Pancreas (tissue), 10 donors: ENCODE measurements at regions not wholly inside any gene's neighbourhood (a gene's known extent, or its start where the extent isn't known, plus 50 kb on each side); places are given as distances from the start of the nearest gene placed in this dataset.

Experiments used
- ATAC-seq, 4 donors: fragments of 200-7000 bp; cut with Tn5 transposase; one replicate each; pipeline versions ENCODE4 v1.8.0 to v1.9.1; 2020; ENCODE audit warnings: mild to moderate bottlenecking in 4 of 4, moderate library complexity in 4 of 4
- DNase-seq, 6 donors: peaks; one replicate each; pipeline ENCODE4 v3.0.0-alpha.2; 2020
- FAIRE-seq: peaks from 2 replicates; lab custom pipeline; 2012; peaks lifted over from hg19 to GRCh38; lab: Jason Lieb, UNC
- H3K27ac ChIP-seq, 4 donors: fragments of 200-600 bp; sonication (generic); 1 replicate in 3 of 4; 2 replicates in 1 of 4; pipeline versions ENCODE4 v1.5.0 to v1.8.0; 2020
- H3K27me3 ChIP-seq, 4 donors: fragments of 200-600 bp; one replicate each; pipeline ENCODE4 v1.8.0; 2021
- H3K36me3 ChIP-seq, 3 donors: fragments of 200-600 bp; sonication (generic) in 1 of 3; one replicate each; pipeline versions ENCODE4 v1.5.0 to v1.8.0; 2020 to 2021
- H3K4me1 ChIP-seq, 3 donors: fragments of 200-600 bp; one replicate each; pipeline ENCODE4 v1.8.0; 2021
- H3K4me3 ChIP-seq, 4 donors: fragments of 200-600 bp; sonication (generic) in 2 of 4; one replicate each; pipeline versions ENCODE4 v1.5.0 to v1.8.0; 2020 to 2021
- H3K9me3 ChIP-seq, 4 donors: fragments of 200-600 bp; one replicate each; pipeline ENCODE4 v1.8.0; 2021
- WGBS, 2 donors: extraction: QIAGEN DNeasy Blood & Tissue Kit; methylation state at CpG; one replicate each; pipeline ENCODE4 v1.1.7; 2013; 5-methylcytosine and 5-hydroxymethylcytosine counted together
- intact Hi-C, 3 donors: fragments of 100-400 bp; cut with DNase I; formaldehyde crosslinking; loops; one replicate each; pipeline versions ENCODE4 v1.11.1 to v1.14.2; 2022
- TF ChIP-seq, protein P1 (sequence below), 4 donors: fragments of 200-600 bp; sonication (generic) in 3 of 4; IDR thresholded peaks; one replicate each; pipeline versions ENCODE4 v1.5.0 to v1.8.0; 2021; ENCODE audit warnings: antibody characterized with exemption in 4 of 4
- donor health status: healthy with polysubstance abuse.
- donor health status: DM: no; HTN: no; CAD: no; lungs with moderate emphysema.
- donor health status: DM: no; HTN: no; CAD: no.
- donor health status: control.
- donor health status: control.
- donor health status: Bipolar disorder and iron deficiency.
- donor health status: DM: yes; HTN: yes; CAD: no.
- donor health status: DM: no; HTN: no; CAD: no.
- donor health status: DM: no; HTN: no; CAD: no.
- donor health status: DM: yes; HTN: yes; CAD: no.

DNA sequence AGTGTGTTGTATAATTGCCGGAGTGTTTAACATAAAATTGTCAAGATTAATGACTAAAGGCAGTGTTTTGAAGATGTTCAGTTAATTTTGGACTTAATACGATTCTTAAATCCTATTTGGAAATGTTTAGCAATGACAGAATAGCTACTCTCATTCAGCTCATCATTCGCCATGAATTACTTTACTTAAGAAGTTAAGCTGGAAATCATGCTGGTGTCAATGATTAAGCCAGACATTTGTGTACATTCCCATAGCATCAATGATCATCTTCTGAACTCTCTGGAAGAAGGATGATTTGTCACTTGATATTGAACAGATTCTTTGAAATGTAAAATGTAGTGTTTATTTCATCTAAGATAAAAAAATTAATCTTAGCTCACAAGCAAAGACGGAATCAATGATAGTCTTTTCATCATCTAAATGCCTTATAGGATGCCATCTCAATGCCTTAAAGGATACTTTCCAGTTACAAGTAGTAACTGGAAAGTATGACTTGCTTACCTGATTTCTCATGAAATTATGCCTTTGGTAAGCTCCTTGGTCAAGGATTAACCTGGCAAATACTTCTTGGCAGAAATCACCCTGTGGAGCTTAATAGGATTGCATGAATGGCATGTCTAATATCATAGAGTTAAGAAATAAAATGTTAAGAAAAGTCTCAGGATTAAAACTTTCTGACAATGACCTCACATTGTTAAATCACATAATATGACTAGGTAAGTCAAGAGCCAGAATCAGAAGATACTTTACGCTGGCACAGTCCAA is 515.5 kb upstream of the AGA start:
- Histone ChIP-seq H3K27me3 (no peaks in the 10 kb centered on the region), H3K4me3 (no peak overlapping the region), H3K9me3 (no peaks in the 10 kb centered on the region), H3K36me3 (no peaks in the 10 kb centered on the region), H3K4me1 (no peaks in the 10 kb centered on the region), H3K27ac (no peak overlapping the region)
- ATAC-seq, result no peak
- 58 to 70% methylated on average over 5 of the region's 5 CpGs for WGBS, 2 donors
- no peak for DNase-seq
- no peak for FAIRE-seq
- intact Hi-C loops, result no loop called here
- TF ChIP-seq, protein P1, sequence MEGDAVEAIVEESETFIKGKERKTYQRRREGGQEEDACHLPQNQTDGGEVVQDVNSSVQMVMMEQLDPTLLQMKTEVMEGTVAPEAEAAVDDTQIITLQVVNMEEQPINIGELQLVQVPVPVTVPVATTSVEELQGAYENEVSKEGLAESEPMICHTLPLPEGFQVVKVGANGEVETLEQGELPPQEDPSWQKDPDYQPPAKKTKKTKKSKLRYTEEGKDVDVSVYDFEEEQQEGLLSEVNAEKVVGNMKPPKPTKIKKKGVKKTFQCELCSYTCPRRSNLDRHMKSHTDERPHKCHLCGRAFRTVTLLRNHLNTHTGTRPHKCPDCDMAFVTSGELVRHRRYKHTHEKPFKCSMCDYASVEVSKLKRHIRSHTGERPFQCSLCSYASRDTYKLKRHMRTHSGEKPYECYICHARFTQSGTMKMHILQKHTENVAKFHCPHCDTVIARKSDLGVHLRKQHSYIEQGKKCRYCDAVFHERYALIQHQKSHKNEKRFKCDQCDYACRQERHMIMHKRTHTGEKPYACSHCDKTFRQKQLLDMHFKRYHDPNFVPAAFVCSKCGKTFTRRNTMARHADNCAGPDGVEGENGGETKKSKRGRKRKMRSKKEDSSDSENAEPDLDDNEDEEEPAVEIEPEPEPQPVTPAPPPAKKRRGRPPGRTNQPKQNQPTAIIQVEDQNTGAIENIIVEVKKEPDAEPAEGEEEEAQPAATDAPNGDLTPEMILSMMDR (IDR thresholded peaks at IDR 0.05), result no peak

DNA sequence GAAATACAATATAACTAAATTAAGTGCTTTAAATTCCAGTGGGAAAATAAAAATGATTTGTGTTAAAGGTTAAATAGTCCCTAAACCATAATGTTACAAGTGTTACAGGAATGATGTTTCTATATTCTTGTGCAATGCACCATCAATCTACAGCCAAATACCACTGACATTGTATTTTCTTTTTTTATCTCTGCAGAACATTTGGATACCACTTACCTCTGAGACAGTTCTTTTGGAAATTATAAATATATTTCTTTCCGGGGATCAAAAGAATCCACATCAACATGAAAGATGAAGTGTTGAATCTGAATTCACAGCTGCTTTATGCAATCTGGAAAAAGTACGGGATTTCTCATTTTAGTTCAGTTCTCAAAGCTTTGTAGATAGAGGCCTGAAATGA is 518.3 kb upstream of the AGA start:
- Histone ChIP-seq H3K4me3 (no peak overlapping the region), H3K36me3 (no peaks in the 10 kb centered on the region), H3K27me3 (no peaks in the 10 kb centered on the region), H3K9me3 (no peaks in the 10 kb centered on the region), H3K4me1 (no peaks in the 10 kb centered on the region), H3K27ac (no peak overlapping the region)
- FAIRE-seq (no peak), ATAC-seq (no peak), DNase-seq (no peak)
- TF ChIP-seq, protein P1 (IDR thresholded peaks at IDR 0.05), result no peak
- 75 to 81% methylated on average over 2 of the region's 2 CpGs for WGBS, 2 donors
- intact Hi-C loops, result no loop called here

DNA sequence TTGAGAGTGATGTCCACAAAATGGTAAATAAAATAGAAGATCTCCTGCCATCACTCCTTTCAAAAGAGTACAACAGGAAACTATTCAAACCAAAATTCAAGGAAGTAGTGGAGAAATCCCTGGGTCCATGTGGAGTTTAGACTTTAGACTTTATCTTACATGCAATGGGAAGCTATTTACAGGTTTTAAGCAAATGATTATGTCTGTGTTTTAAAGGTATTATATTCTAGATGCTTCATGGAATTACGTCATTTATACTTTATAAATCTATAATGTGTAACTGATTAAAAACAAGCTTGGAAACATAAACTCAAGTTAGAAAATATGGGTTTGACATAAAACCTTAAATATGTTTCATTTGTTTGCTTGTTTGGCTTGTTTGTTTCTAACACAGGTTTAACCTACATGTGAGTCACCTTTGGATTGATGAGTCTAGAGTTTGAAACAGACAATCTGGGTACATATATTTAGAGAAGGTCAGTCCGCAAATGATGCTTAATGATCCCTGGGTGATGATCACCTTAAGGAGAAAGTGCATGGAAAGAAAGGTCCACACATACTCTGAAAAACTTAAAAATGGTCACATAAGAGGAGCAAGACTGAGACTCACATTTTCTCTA is 519.6 kb upstream of the AGA start:
- Histone ChIP-seq H3K4me3 (no peak overlapping the region), H3K36me3 (no peaks in the 10 kb centered on the region), H3K27ac (no peak overlapping the region), H3K9me3 (no peaks in the 10 kb centered on the region), H3K4me1 (no peaks in the 10 kb centered on the region), H3K27me3 (no peaks in the 10 kb centered on the region)
- no peak for ATAC-seq
- DNase-seq, result no peak
- intact Hi-C loops, result no loop called here
- 82 to 83% methylated on average over 2 of the region's 2 CpGs for WGBS, 2 donors
- TF ChIP-seq, protein P1 (IDR thresholded peaks at IDR 0.05), result no peak
- FAIRE-seq, result no peak

DNA sequence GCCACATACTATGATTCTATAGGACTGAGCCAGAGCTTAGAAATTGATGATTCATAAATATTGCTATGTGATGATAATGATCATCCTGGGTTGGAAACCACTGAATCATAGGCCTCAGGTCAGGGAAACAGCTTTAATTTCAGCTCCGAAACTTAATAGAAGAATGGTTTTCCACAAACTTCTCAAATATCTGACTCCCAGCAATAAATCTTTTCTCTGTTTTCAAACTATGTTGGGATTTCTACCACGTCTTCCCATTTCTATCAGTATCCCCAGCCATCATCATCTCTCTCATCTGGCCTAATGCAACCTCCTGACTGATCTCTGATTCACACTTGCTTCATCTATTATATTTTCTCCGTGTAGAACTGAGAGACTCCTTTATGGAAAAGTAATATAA is 521.8 kb upstream of the AGA start:
- Histone ChIP-seq H3K9me3 (no peaks in the 10 kb centered on the region), H3K4me1 (no peaks in the 10 kb centered on the region), H3K4me3 (no peak overlapping the region), H3K27ac (no peak overlapping the region), H3K36me3 (no peaks in the 10 kb centered on the region), H3K27me3 (no peaks in the 10 kb centered on the region)
- WGBS, 2 donors, result 72 to 79% methylated on average over 3 of the region's 3 CpGs
- ATAC-seq (no peak), FAIRE-seq (no peak), DNase-seq (no peak)
- TF ChIP-seq, protein P1 (IDR thresholded peaks at IDR 0.05), result no peak
- intact Hi-C loops, result no loop called here

DNA sequence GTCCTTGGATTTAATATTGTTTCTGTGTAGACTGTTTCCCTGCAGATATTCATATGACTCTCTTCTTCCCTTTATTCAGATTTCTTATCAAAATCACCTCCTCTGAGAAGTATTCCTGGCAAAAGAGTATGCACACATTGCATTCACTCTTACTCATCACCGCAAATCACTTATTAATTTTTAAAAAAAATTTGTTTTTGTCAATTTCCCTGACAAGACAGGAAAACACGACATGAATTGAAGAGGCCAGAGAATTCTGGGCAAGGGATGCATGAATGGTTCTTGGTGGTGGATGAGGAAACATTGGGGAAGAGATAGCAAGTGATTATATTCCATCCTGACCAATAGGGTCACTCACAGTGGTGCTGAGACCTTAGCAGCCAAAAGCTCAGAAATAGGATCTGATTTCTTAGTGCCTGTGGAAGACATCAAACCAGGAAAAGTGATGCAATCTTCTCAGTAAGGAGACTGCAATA is 522.5 kb upstream of the AGA start:
- Histone ChIP-seq H3K4me3 (no peak overlapping the region), H3K36me3 (no peaks in the 10 kb centered on the region), H3K4me1 (no peaks in the 10 kb centered on the region), H3K27ac (no peak overlapping the region), H3K9me3 (no peaks in the 10 kb centered on the region), H3K27me3 (no peaks in the 10 kb centered on the region)
- intact Hi-C loops, result no loop called here
- no peak for DNase-seq
- TF ChIP-seq, protein P1 (IDR thresholded peaks at IDR 0.05), result no peak
- ATAC-seq, result no peak
- whole genome bisulfite sequencing, 2 donors, result 46 to 62% methylated on average over 2 of the region's 2 CpGs
- FAIRE-seq, result no peak
